ENCODE measurements at regions not wholly inside any gene's neighbourhood (a gene's known extent, or its start where the extent isn't known, plus 50 kb on each side); places are given as distances from the start of the nearest gene placed in this dataset.

DNA sequence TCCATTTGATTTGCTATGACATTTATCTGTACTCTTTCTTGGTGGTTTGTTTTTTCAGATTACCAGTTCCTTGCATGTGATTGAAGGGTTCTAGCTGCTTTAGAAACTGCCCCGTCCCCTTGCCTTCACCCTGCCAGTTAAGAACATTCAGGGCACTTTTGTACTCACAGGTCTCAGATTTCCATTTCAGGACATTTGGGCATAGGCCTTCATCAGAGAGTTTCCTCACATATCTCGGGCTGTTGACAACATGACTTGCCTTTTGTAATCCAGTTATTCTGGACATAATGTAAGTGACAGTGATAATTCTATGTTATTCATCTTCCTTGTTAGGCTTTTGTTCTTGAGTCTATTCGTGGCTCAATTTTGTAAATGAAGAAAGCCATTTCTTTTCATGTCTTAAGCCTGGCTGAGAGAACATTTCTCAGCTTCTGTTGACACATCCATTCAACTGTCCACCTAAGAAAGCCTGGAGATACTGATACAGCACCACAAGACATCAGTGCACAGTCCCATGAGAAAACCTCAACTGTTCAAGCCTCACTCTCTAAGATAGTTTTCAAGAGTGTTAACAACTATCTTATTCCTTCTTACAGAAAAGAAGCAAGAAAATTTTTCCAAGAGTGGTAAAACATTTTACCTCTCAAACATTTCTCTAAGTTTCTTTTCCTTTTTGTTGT is 209.3 kb upstream of the SGK1 start:
- intact Hi-C loops (cut with DNase I), result no loop called here
- WGBS, result 97% methylated on average over 3 of the region's 3 CpGs

DNA sequence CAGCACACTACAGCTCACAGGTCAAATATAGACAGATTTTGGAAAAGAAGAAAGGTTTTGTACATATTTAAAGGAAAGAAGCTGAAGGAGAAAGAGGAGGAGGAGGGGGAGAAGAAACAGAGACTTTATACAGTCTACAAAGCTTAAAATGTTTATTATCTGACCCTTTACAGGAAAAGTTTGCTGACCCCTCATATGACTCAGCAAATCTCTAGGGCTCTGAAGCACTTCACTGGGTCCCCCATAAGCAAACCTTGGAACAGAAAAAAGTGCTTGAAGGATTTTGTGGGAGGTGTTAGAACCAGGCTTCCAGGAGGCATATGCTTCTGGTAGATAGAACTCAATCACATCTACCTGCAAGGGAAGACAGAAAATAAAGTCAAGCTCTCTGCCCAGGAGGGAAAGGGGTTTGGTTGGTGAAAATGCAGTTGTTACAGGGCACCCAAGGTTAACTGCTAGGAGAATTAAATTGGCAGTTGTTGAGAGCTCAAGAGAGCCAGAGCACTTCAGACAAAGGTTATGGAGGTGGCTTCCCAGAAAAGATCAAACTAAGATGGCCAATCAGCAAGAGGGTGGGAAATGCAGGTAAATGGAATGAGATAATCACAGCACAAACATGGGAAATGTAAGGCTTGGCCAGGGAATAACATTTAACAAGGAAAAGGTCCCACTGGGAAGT is 207.4 kb upstream of the SGK1 start:
- Histone ChIP-seq H3K27me3 (no peaks in the 10 kb centered on the region), H3K4me1 (peaks cover 6 to 12% (median 9%) of the 10 kb centered on the region in 4 donors), H3K27ac (replicated peaks in 1 of 4) (no peak overlapping the region), H3K4me3 (no peak overlapping the region), H3K36me3 (no peaks in the 10 kb centered on the region), H3K9me3 (no peaks in the 10 kb centered on the region)
- TF ChIP-seq POLR2AphosphoS5 (IDR thresholded peaks at IDR 0.05) (no peak), EP300 (IDR thresholded peaks at IDR 0.05) (no peak), POLR2A (IDR thresholded peaks at IDR 0.05; ENCODE audit: low read depth) (no peak)
- TF ChIP-seq, protein P1, sequence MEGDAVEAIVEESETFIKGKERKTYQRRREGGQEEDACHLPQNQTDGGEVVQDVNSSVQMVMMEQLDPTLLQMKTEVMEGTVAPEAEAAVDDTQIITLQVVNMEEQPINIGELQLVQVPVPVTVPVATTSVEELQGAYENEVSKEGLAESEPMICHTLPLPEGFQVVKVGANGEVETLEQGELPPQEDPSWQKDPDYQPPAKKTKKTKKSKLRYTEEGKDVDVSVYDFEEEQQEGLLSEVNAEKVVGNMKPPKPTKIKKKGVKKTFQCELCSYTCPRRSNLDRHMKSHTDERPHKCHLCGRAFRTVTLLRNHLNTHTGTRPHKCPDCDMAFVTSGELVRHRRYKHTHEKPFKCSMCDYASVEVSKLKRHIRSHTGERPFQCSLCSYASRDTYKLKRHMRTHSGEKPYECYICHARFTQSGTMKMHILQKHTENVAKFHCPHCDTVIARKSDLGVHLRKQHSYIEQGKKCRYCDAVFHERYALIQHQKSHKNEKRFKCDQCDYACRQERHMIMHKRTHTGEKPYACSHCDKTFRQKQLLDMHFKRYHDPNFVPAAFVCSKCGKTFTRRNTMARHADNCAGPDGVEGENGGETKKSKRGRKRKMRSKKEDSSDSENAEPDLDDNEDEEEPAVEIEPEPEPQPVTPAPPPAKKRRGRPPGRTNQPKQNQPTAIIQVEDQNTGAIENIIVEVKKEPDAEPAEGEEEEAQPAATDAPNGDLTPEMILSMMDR (IDR thresholded peaks at IDR 0.05), result no peak
- DNase-seq (ENCODE audit: extremely low spot score), result no peak
- intact Hi-C loops (cut with DNase I), result no loop called here

More for the DNA sequence above, 209.3 kb upstream of the SGK1 start:
- Histone ChIP-seq H3K27me3 (no peaks in the 10 kb centered on the region), H3K4me3 (no peak overlapping the region), H3K36me3 (no peaks in the 10 kb centered on the region), H3K4me1 (peaks cover 0 to 12% (median 2%) of the 10 kb centered on the region in 4 donors), H3K27ac (replicated peaks in 1 of 4) (no peak overlapping the region), H3K9me3 (no peaks in the 10 kb centered on the region)
- no peak for DNase-seq (ENCODE audit: extremely low spot score)
- TF ChIP-seq POLR2AphosphoS5 (IDR thresholded peaks at IDR 0.05), result no peak
- TF ChIP-seq, protein P1 (IDR thresholded peaks at IDR 0.05), result no peak
- no peak for TF ChIP-seq EP300 (IDR thresholded peaks at IDR 0.05)
- TF ChIP-seq POLR2A (IDR thresholded peaks at IDR 0.05; ENCODE audit: low read depth), result no peak

DNA sequence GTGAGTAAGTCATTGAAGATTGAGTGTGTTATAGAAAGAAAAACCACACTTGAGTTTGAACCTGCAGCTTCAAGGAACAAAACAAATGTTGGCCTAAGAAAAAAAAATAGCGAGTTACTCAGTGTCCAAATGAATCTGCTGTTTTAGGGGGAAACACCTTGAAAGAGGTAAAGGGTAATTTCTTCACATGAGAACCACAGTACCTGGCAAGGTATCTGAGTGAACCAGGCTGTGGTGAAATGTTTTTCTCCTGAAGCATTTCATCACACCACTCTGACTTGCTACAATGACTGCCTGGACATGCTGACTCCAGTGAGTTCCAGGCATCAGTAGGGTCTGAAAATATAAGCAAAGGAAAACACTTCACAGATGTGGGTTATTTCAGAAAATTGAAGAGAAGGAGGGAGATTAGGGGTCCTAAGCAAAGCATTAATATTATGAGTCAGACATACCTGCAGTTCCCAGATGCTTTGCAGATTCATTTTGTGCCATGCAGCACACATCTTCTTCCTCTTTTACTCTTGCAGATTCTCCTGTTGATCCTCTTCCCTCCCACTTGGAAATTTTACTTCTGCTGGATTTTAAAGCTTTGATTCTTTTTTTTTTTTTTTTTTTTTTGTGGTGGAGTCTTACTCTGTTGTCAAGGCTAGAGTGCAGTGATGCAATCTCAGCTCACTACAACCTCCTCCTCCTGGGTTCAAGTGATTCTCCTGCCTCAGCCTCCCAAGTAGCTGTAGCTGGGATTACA is 206.2 kb upstream of the SGK1 start:
- TF ChIP-seq, protein P1 (IDR thresholded peaks at IDR 0.05), result no peak
- TF ChIP-seq EP300 (IDR thresholded peaks at IDR 0.05) (no peak), POLR2AphosphoS5 (IDR thresholded peaks at IDR 0.05) (no peak), POLR2A (IDR thresholded peaks at IDR 0.05; ENCODE audit: low read depth) (no peak)
- no peak overlapping the region for H3K4me3 ChIP-seq
- no peak for DNase-seq (ENCODE audit: extremely low spot score)
- WGBS, result 89% methylated on average over 1 of the region's 1 CpG
- H3K4me1 ChIP-seq, result peaks cover 10 to 21% (median 12%) of the 10 kb centered on the region in 4 donors
- no peaks in the 10 kb centered on the region for H3K27me3 ChIP-seq
- H3K36me3 ChIP-seq, result no peaks in the 10 kb centered on the region
- intact Hi-C loops (cut with DNase I), result no loop called here
- H3K9me3 ChIP-seq, result no peaks in the 10 kb centered on the region
- no peak overlapping the region for H3K27ac ChIP-seq (replicated peaks in 1 of 4)

DNA sequence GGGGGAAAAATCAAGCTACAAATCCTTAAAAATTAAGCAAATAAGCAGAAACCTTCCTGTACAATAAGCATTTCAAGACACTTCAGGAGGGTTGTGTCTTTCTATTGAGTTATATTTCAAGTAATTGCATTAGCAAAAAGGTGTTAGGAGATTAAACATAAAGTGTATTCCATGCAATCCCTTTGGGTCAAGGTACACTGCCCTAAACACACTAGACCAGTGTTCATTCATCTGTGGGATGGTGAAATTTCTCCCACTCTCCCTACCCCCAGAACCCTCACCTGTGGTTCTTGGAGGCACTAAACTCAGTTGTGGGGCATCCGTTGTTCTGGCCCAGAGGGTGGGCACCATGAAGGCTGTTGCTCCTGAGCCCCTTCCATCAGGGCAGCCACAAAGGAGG is 205.1 kb upstream of the SGK1 start:
- H3K27me3 ChIP-seq, result no peaks in the 10 kb centered on the region
- H3K4me1 ChIP-seq, result peaks cover 10 to 25% (median 13%) of the 10 kb centered on the region in 4 donors
- 100% methylated on average over 1 of the region's 1 CpG for whole genome bisulfite sequencing
- no peaks in the 10 kb centered on the region for H3K9me3 ChIP-seq
- DNase-seq (ENCODE audit: extremely low spot score), result no peak
- TF ChIP-seq, protein P1 (IDR thresholded peaks at IDR 0.05), result no peak
- TF ChIP-seq POLR2AphosphoS5 (IDR thresholded peaks at IDR 0.05) (no peak), EP300 (IDR thresholded peaks at IDR 0.05) (no peak), POLR2A (IDR thresholded peaks at IDR 0.05; ENCODE audit: low read depth) (no peak)
- no peaks in the 10 kb centered on the region for H3K36me3 ChIP-seq
- intact Hi-C loops (cut with DNase I), result no loop called here
- no peak overlapping the region for H3K27ac ChIP-seq (replicated peaks in 1 of 4)
- no peak overlapping the region for H3K4me3 ChIP-seq

Data from esophagus muscularis mucosa (tissue), 4 donors.